GM13976 (cell line): ENCODE measurements at regions not wholly inside any gene's neighbourhood (a gene's known extent, or its start where the extent isn't known, plus 50 kb on each side); places are given as distances from the start of the nearest gene placed in this dataset.

ENCODE experiments used
- DNase-seq: peaks from one replicate; pipeline ENCODE4 v3.0.0; 2012; ENCODE audit warnings: low spot score
- CTCF ChIP-seq: IDR thresholded peaks from 2 replicates; pipeline ENCODE4 v1.5.1; 2012; ENCODE audit warnings: borderline replicate concordance, mild to moderate bottlenecking; ENCODE audit not compliant: insufficient read depth; ENCODE audit errors: extremely low read depth, missing control alignments, control extremely low read depth
- in situ Hi-C: fragments of 300-500 bp; cut with MboI; formaldehyde crosslinking; loops from one replicate; pipeline ENCODE4 v1.12.0; 2022; ENCODE audit warnings: low sequenced_read_pairs, mixed read lengths, inconsistent platforms; ENCODE audit not compliant: unreplicated experiment

- in situ Hi-C loops = no loop called here
- no peak for TF ChIP-seq CTCF
- DNase-seq = no peak
Observed at GRCh38 chr6:37580176-37580955, 80.7 kb upstream of the CCDC167 start.

- TF ChIP-seq CTCF = no peak
- in situ Hi-C loops = loop anchor here (10.0 kb wide), 1 partner anchor 95 kb away; no protein-coding TSS in a partner anchor
- no peak for DNase-seq
Observed at GRCh38 chr6:37579444-37580067, 79.9 kb upstream of the CCDC167 start.

DNA sequence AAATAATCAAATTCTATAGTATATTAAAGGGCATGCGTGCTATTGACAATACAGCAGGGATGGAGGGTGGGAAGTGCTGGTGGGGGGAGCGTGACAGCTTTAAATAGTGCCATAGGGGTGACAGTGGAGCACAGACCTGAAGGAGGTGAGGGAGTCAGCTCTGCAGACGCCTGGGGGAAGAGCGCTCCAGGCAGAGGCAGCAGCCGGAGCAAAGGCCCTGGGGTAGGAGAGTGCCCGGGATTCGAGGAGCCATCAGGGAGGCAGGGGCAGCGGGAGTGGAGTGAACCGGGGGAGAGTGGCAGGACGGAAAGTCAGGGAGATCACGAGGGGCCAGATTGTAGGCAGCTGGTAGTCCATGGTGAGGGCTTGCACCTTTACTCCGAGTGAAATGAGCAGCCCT, 78.4 kb upstream of the CCDC167 start:
- TF ChIP-seq CTCF = no peak
- DNase-seq = no peak
- in situ Hi-C loops = loop anchor here (10.0 kb wide), 1 partner anchor 93 kb away; no protein-coding TSS in a partner anchor

DNA sequence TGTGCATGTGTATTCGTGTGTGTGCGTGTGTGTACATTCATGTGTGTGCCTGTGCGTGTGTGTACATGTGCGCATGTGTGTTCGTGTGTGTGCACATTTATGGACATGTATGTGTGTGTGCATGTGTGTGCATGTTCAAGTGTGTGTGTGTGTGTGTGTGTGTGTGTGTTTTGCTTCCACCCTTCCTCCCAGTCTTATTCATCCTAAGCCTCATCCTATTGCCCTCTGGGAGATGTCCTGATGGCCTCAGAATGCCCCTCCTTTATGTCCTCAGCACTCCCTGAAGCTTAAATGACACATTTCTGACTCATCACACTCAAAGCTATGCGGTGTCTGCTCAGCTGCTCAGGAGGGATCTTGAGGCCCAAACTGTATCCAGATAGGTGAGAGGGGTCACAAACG, 76.6 kb upstream of the CCDC167 start:
- in situ Hi-C loops = loop anchor here (10.0 kb wide), 1 partner anchor 92 kb away; no protein-coding TSS in a partner anchor
- no peak for TF ChIP-seq CTCF
- no peak for DNase-seq

DNA sequence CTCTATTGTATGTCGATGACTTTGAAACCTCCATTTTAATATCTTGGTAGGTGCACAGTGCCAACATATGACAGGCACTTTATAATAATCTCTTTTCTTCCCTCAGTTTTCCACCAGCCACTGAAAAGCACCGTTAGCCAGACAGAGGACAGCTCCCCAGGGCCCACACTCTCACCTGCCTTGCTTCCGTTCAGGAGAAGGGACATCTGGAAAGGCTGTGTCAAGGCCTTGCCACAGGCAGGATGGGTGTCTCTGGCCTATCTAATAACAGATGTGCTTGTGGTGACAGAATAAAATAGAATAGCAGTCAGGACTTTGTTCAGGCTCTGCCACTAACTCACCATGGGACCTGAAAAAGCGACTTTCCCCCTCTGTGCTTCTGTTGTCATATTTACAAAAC, 75.5 kb upstream of the CCDC167 start:
- in situ Hi-C loops = loop anchor here (10.0 kb wide), 1 partner anchor 90 kb away; no protein-coding TSS in a partner anchor

GRCh38 chr6:37572334-37572733, 72.6 kb upstream of the CCDC167 start:
- in situ Hi-C loops = loop anchor here (10.0 kb wide), 1 partner anchor 88 kb away; no protein-coding TSS in a partner anchor
- DNase-seq = no peak
- TF ChIP-seq CTCF = no peak

More for the DNA sequence above, 75.5 kb upstream of the CCDC167 start:
- DNase-seq = no peak
- no peak for TF ChIP-seq CTCF
